HL-60 (cell line): ENCODE measurements at regions not wholly inside any gene's neighbourhood (a gene's known extent, or its start where the extent isn't known, plus 50 kb on each side); places are given as distances from the start of the nearest gene placed in this dataset.

ENCODE experiments used
- DNase-seq, 2 experiments: peaks; one replicate each; pipeline ENCODE4 v3.0.0-alpha.2; 2010 to 2020; ENCODE audit warnings: low read depth in 1 of 2, low spot score in 1 of 2
- H3K27ac ChIP-seq: fragments of 250-450 bp; sonication (Bioruptor Pico); replicated peaks from 2 replicates; pipeline ENCODE4 v1.5.1; 2020; ENCODE audit warnings: mild to moderate bottlenecking, moderate library complexity
- H3K27me3 ChIP-seq: fragments of 250-450 bp; sonication (Bioruptor Pico); 2 replicates; pipeline ENCODE4 v1.5.1; 2021; ENCODE audit warnings: mild to moderate bottlenecking, moderate library complexity; ENCODE audit not compliant: insufficient read depth, poor library complexity, severe bottlenecking
- H3K4me3 ChIP-seq: replicated peaks from 2 replicates; pipeline ENCODE4 v1.5.1; 2011; ENCODE audit warnings: mild to moderate bottlenecking, control low read depth, low read length; ENCODE audit not compliant: insufficient read depth
- CTCF ChIP-seq: IDR thresholded peaks from one replicate; pipeline ENCODE4 v1.5.1; 2011; ENCODE audit warnings: low read length, control low read depth, inconsistent platforms; ENCODE audit not compliant: insufficient read depth
- GABPA ChIP-seq: IDR thresholded peaks from 2 replicates; pipeline ENCODE4 v1.6.1; 2012; ENCODE audit warnings: low read depth
- POLR2AphosphoS5 ChIP-seq: IDR thresholded peaks from 2 replicates; pipeline ENCODE4 v1.6.1; 2012; ENCODE audit warnings: low read depth
- REST ChIP-seq: IDR thresholded peaks from 2 replicates; pipeline ENCODE4 v1.6.1; 2012; ENCODE audit warnings: low read depth; ENCODE audit not compliant: insufficient replicate concordance
- SPI1 ChIP-seq: IDR thresholded peaks from 2 replicates; pipeline ENCODE4 v1.6.1; 2012; ENCODE audit warnings: low read depth, mild to moderate bottlenecking, borderline replicate concordance

DNA sequence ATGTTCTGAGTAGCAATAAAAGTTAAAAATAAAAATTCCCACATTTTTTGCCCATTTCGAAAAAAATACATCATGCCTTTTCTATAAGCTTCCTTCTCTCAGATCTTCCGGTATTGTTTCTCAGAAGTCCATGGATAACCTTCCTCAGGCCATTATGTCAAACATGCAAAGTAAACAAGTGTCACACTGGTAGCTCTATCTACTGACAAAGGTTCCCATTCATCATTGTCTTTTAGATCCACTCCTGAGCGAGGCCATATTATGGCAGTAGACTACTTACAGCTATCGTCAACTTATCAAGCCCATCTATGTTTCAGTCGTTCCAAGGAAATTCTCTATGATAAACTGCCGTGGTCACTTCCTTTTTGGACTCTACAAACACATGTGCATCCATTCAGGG, 1068.2 kb downstream of the GLUD2 start:
- H3K4me3 ChIP-seq = no peak overlapping the region
- no peak for DNase-seq
- no peak for TF ChIP-seq REST
- no peak for TF ChIP-seq CTCF
- no peak for TF ChIP-seq GABPA
- TF ChIP-seq SPI1 = no peak
- no peak for TF ChIP-seq POLR2AphosphoS5
- H3K27ac ChIP-seq = no peak overlapping the region
- H3K27me3 ChIP-seq = no peaks in the 10 kb centered on the region

- Histone ChIP-seq H3K27me3 (no peaks in the 10 kb centered on the region), H3K4me3 (no peak overlapping the region), H3K27ac (no peak overlapping the region)
- no peak for DNase-seq
- TF ChIP-seq SPI1 (no peak), GABPA (no peak), REST (no peak), POLR2AphosphoS5 (no peak), CTCF (no peak)
These were observed 1064.7 kb upstream of the GRIA3 start for GRCh38 chrX:122119361-122119760.

DNA sequence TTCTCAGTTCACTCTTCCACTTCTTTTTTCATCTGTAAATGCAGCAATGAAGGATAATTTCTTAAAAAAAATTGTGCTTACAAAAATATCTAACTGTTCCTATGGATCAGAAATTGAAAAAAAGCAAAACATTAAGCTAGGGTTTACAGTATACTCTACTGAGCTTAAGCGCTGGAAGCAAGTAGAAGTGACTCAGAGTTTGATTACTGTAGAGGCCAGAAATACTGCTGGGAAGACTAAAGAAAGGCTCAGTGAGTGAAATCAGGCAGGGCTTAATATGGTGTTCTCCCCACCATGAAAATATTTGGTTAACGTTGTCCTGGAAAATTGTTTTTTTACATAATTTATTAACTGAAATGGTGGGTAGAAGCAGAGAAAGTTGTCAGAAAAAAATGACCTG, 1061.8 kb upstream of the GRIA3 start:
- H3K4me3 ChIP-seq = no peak overlapping the region
- TF ChIP-seq GABPA = no peak
- TF ChIP-seq CTCF = no peak
- no peak for TF ChIP-seq REST
- TF ChIP-seq POLR2AphosphoS5 = no peak
- TF ChIP-seq SPI1 = no peak
- H3K27me3 ChIP-seq = no peaks in the 10 kb centered on the region
- no peak for DNase-seq
- H3K27ac ChIP-seq = no peak overlapping the region
